Astrocyte (in vitro differentiated cells and primary cell): ENCODE measurements at regions not wholly inside any gene's neighbourhood (a gene's known extent, or its start where the extent isn't known, plus 50 kb on each side); places are given as distances from the start of the nearest gene placed in this dataset.

ENCODE experiments used
- DNase-seq: peaks from one replicate; pipeline ENCODE4 v3.0.0-alpha.2; 2010; ENCODE audit warnings: low read depth
- FAIRE-seq: peaks from 2 replicates; lab custom pipeline; 2011; peaks lifted over from hg19 to GRCh38; lab: Jason Lieb, UNC
- H2AFZ ChIP-seq: 2 replicates; pipeline ENCODE4 v1.6.0; 2012; ENCODE audit warnings: low read depth, low read length, inconsistent platforms
- H3K27ac ChIP-seq: 2 replicates; pipeline ENCODE4 v1.5.1; 2011; ENCODE audit warnings: low read depth, low read length, inconsistent platforms
- H3K27me3 ChIP-seq: 2 replicates; pipeline ENCODE4 v1.6.0; 2011; ENCODE audit warnings: low read length, inconsistent platforms; ENCODE audit not compliant: insufficient read depth
- H3K36me3 ChIP-seq: 2 replicates; pipeline ENCODE4 v1.5.1; 2011; ENCODE audit warnings: low read length, inconsistent platforms; ENCODE audit not compliant: insufficient read depth
- H3K4me1 ChIP-seq: 2 replicates; pipeline ENCODE4 v1.5.1; 2011; ENCODE audit warnings: low read length, inconsistent platforms; ENCODE audit not compliant: insufficient read depth
- H3K4me2 ChIP-seq: 2 replicates; pipeline ENCODE4 v1.6.0; 2012; ENCODE audit warnings: low read length, inconsistent platforms
- H3K4me3 ChIP-seq: 2 replicates; pipeline ENCODE4 v1.5.1; 2011; ENCODE audit warnings: low read depth, mild to moderate bottlenecking, low read length, inconsistent platforms; ENCODE audit not compliant: insufficient read depth
- H3K79me2 ChIP-seq: 2 replicates; pipeline ENCODE4 v1.6.0; 2012; ENCODE audit warnings: mild to moderate bottlenecking, low read length, inconsistent platforms; ENCODE audit not compliant: insufficient read depth
- H3K9ac ChIP-seq: 2 replicates; pipeline ENCODE4 v1.6.0; 2012; ENCODE audit warnings: mild to moderate bottlenecking, low read length, inconsistent platforms
- H3K9me3 ChIP-seq: 2 replicates; pipeline ENCODE4 v1.5.1; 2012; ENCODE audit warnings: low read depth, mild to moderate bottlenecking, low read length, inconsistent platforms; ENCODE audit not compliant: insufficient read depth
- H4K20me1 ChIP-seq: 2 replicates; pipeline ENCODE4 v1.6.0; 2012; ENCODE audit warnings: low read length, inconsistent platforms; ENCODE audit not compliant: insufficient read depth
- H3K27ac Mint-ChIP-seq: one replicate; pipeline ENCODE4 v1.8.0; 2021; ENCODE audit warnings: mild to moderate bottlenecking, mixed read lengths; ENCODE audit not compliant: unreplicated experiment
- H3K27me3 Mint-ChIP-seq: one replicate; pipeline ENCODE4 v1.8.0; 2021; ENCODE audit warnings: low read depth, mixed read lengths; ENCODE audit not compliant: unreplicated experiment
- H3K36me3 Mint-ChIP-seq: one replicate; pipeline ENCODE4 v1.8.0; 2021; ENCODE audit warnings: low read depth, mixed read lengths; ENCODE audit not compliant: unreplicated experiment
- H3K4me1 Mint-ChIP-seq: one replicate; pipeline ENCODE4 v1.8.0; 2021; ENCODE audit warnings: low read depth, mixed read lengths; ENCODE audit not compliant: unreplicated experiment
- H3K4me3 Mint-ChIP-seq: one replicate; pipeline ENCODE4 v1.8.0; 2021; ENCODE audit warnings: mild to moderate bottlenecking, moderate library complexity, mixed read lengths; ENCODE audit not compliant: unreplicated experiment
- H3K9me3 Mint-ChIP-seq: one replicate; pipeline ENCODE4 v1.8.0; 2021; ENCODE audit warnings: mild to moderate bottlenecking, mixed read lengths; ENCODE audit not compliant: unreplicated experiment
- CTCF ChIP-seq: IDR thresholded peaks from 2 replicates; pipeline ENCODE4 v1.5.1; 2011; ENCODE audit warnings: low read depth, mild to moderate bottlenecking, inconsistent platforms, low read length, moderate library complexity; ENCODE audit not compliant: insufficient read depth
- EZH2 ChIP-seq: IDR thresholded peaks from 2 replicates; pipeline ENCODE4 v1.6.1; 2012; ENCODE audit warnings: mild to moderate bottlenecking, low read length, inconsistent platforms; ENCODE audit not compliant: insufficient read depth

GRCh38 chr2:53473236-53473635, 294.4 kb upstream of the CHAC2 start:
- no peak for FAIRE-seq

GRCh38 chr2:53467467-53468180, 300.0 kb upstream of the CHAC2 start:
- DNase-seq (no peak), FAIRE-seq (no peak)
- no peaks in the 10 kb centered on the region for H3K36me3 ChIP-seq
- no peaks in the 10 kb centered on the region for H3K36me3 Mint-ChIP-seq
- no peak overlapping the region for H3K4me2 ChIP-seq
- no peaks in the 10 kb centered on the region for H3K27me3 Mint-ChIP-seq
- no peaks in the 10 kb centered on the region for H3K27me3 ChIP-seq
- no peak overlapping the region for H3K27ac Mint-ChIP-seq
- no peak overlapping the region for H3K9ac ChIP-seq
- no peaks in the 10 kb centered on the region for H3K9me3 Mint-ChIP-seq
- H3K27ac ChIP-seq = no peak overlapping the region
- no peaks in the 10 kb centered on the region for H4K20me1 ChIP-seq
- no peak overlapping the region for H2AFZ ChIP-seq
- no peaks in the 10 kb centered on the region for H3K9me3 ChIP-seq
- H3K79me2 ChIP-seq = no peaks in the 10 kb centered on the region
- no peaks in the 10 kb centered on the region for H3K4me1 ChIP-seq
- H3K4me3 ChIP-seq = no peak overlapping the region
- no peaks in the 10 kb centered on the region for H3K4me1 Mint-ChIP-seq
- no peak overlapping the region for H3K4me3 Mint-ChIP-seq
- TF ChIP-seq EZH2 = no peak
- no peak for TF ChIP-seq CTCF

More at GRCh38 chr2:53473236-53473635, 294.4 kb upstream of the CHAC2 start:
- no peaks in the 10 kb centered on the region for H3K36me3 ChIP-seq
- no peak overlapping the region for H3K4me3 ChIP-seq
- Mint-ChIP-seq H3K4me3 (no peak overlapping the region), H3K4me1 (peaks cover 6% of the 10 kb centered on the region), H3K36me3 (no peaks in the 10 kb centered on the region), H3K27me3 (no peaks in the 10 kb centered on the region), H3K27ac (no peak overlapping the region), H3K9me3 (no peaks in the 10 kb centered on the region)
- no peaks in the 10 kb centered on the region for H4K20me1 ChIP-seq
- H3K4me1 ChIP-seq = peaks cover 3% of the 10 kb centered on the region
- TF ChIP-seq CTCF (no peak), EZH2 (no peak)
- H3K9me3 ChIP-seq = no peaks in the 10 kb centered on the region
- H3K27me3 ChIP-seq = no peaks in the 10 kb centered on the region
- no peak overlapping the region for H3K9ac ChIP-seq
- H2AFZ ChIP-seq = no peak overlapping the region
- H3K79me2 ChIP-seq = no peaks in the 10 kb centered on the region
- no peak for DNase-seq
- no peak overlapping the region for H3K27ac ChIP-seq
- no peak overlapping the region for H3K4me2 ChIP-seq
